NT2/D1 (cell line): ENCODE measurements at regions not wholly inside any gene's neighbourhood (a gene's known extent, or its start where the extent isn't known, plus 50 kb on each side); places are given as distances from the start of the nearest gene placed in this dataset.

Source experiments
- SUZ12 ChIP-seq: IDR thresholded peaks from 2 replicates; pipeline ENCODE4 v1.6.1; 2011; ENCODE audit not compliant: insufficient read length, insufficient read depth; ENCODE audit errors: extremely low read depth
- YY1 ChIP-seq: IDR thresholded peaks from 2 replicates; pipeline ENCODE4 v1.6.1; 2011; ENCODE audit not compliant: insufficient read length, insufficient read depth

- TF ChIP-seq SUZ12 (no peak), YY1 (no peak)
Measured at GRCh38 chrX:115393271-115393670, 103.8 kb downstream of the LUZP4 start.
